HepG2 (cell line): ENCODE measurements at regions not wholly inside any gene's neighbourhood (a gene's known extent, or its start where the extent isn't known, plus 50 kb on each side); places are given as distances from the start of the nearest gene placed in this dataset.

Experiments
- ATAC-seq: fragments of 200-7000 bp; cut with Tn5 transposase; 3 replicates; pipeline ENCODE4 v1.9.1; 2020; ENCODE audit warnings: mild to moderate bottlenecking, moderate library complexity
- BruUV-seq: library from RNA; stranded (reverse); fragments of 400-500 nt; replicated peaks from 2 replicates; lab custom pipeline; 2021; lab: Mats Ljungman, UMichigan
- CTCF ChIA-PET: fragments of 300-600 bp; formaldehyde crosslinking; extraction: SDS; loops from one replicate; lab custom pipeline; 2021; ENCODE audit warnings: low total read pairs, inconsistent platforms, low intra/inter-chr PET ratio; lab: Yijun Ruan, JAX
- POLR2A ChIA-PET: fragments of 350-600 bp; sonication (Branson Sonifier 250); formaldehyde crosslinking; loops from one replicate; lab custom pipeline; 2020; ENCODE audit warnings: antibody characterized with exemption, inconsistent platforms; lab: Yijun Ruan, JAX
- DNase-seq: peaks from one replicate; pipeline ENCODE4 v3.0.0-alpha.2; 2015; ENCODE audit warnings: low spot score
- FAIRE-seq: peaks from 3 replicates; lab custom pipeline; 2011; peaks lifted over from hg19 to GRCh38; lab: Jason Lieb, UNC
- H2AFZ ChIP-seq: one replicate; pipeline ENCODE4 v1.6.1; 2011; ENCODE audit warnings: low read length, inconsistent platforms
- H3K27ac ChIP-seq: fragments of 300-600 bp; 3 replicates; pipeline ENCODE4 v1.8.0; 2011; ENCODE audit warnings: mixed run types, mild to moderate bottlenecking, mixed read lengths, low read length, inconsistent platforms; ENCODE audit not compliant: insufficient read depth; ENCODE audit errors: extremely low read length
- H3K27me3 ChIP-seq, 2 experiments: fragments of 200-600 bp in 1 of 2; 2 replicates in 1 of 2; 3 replicates in 1 of 2; pipeline versions ENCODE4 v1.6.0 to v1.8.0; 2011; ENCODE audit warnings: low read length in 2 of 2, mild to moderate bottlenecking in 2 of 2, moderate library complexity in 2 of 2, inconsistent platforms in 1 of 2; ENCODE audit not compliant: insufficient read depth in 2 of 2, control insufficient read depth in 1 of 2
- H3K36me3 ChIP-seq, 2 experiments: fragments of 200-600 bp in 1 of 2; replicated peaks in 1 of 2; 2 replicates in 1 of 2; 3 replicates in 1 of 2; pipeline versions ENCODE4 v1.5.1 to v1.8.0; 2011; ENCODE audit warnings: low read length in 2 of 2, inconsistent platforms in 1 of 2; ENCODE audit not compliant: insufficient read depth in 2 of 2, control insufficient read depth in 1 of 2
- H3K4me1 ChIP-seq: 2 replicates; pipeline ENCODE4 v1.5.1; 2012; ENCODE audit warnings: low read length, inconsistent platforms; ENCODE audit not compliant: insufficient read depth
- H3K4me2 ChIP-seq: 2 replicates; pipeline ENCODE4 v1.6.0; 2011; ENCODE audit warnings: low read depth, low read length, inconsistent platforms
- H3K4me3 ChIP-seq, 3 experiments: fragments of 200-600 bp in 1 of 3; sonication (generic), shearing (Covaris generic) in 1 of 3; replicated peaks in 1 of 3; 2 replicates each; pipeline ENCODE4 v1.5.1; 2011 to 2016; ENCODE audit warnings: low read length in 3 of 3, inconsistent platforms in 2 of 3, low read depth in 2 of 3, mild to moderate bottlenecking in 2 of 3, control low read depth in 1 of 3, mixed read lengths in 1 of 3; ENCODE audit not compliant: insufficient read depth in 1 of 3
- H3K79me2 ChIP-seq: one replicate; pipeline ENCODE4 v1.6.1; 2011; ENCODE audit warnings: low read length, inconsistent platforms; ENCODE audit not compliant: insufficient read depth
- H3K9ac ChIP-seq: 2 replicates; pipeline ENCODE4 v1.6.0; 2011; ENCODE audit warnings: mild to moderate bottlenecking, low read depth, low read length, inconsistent platforms; ENCODE audit not compliant: insufficient read depth
- H3K9me3 ChIP-seq: 2 replicates; pipeline ENCODE4 v1.5.1; 2012; ENCODE audit warnings: mild to moderate bottlenecking, low read length
- H4K20me1 ChIP-seq: 2 replicates; pipeline ENCODE4 v1.6.0; 2011; ENCODE audit warnings: inconsistent platforms, mild to moderate bottlenecking, low read length, moderate library complexity; ENCODE audit not compliant: insufficient read depth
- ASH2L ChIP-seq: fragments of 300-600, 200-600 bp; sonication (generic); IDR thresholded peaks from 2 replicates; pipeline ENCODE4 v1.7.0; 2017; ENCODE audit warnings: low read depth, mild to moderate bottlenecking, moderate library complexity, mixed read lengths, low read length; ENCODE audit not compliant: insufficient read length
- GPN1 ChIP-seq: sonication (generic); formaldehyde crosslinking; IDR thresholded peaks from 2 replicates; pipeline ENCODE4 v1.5.1; 2020; ENCODE audit warnings: missing genetic modification reagents, borderline replicate concordance
- IRF9 ChIP-seq: sonication (generic); formaldehyde crosslinking; IDR thresholded peaks from 2 replicates; pipeline ENCODE4 v1.8.0; 2022; ENCODE audit warnings: missing genetic modification reagents, mild to moderate bottlenecking, borderline replicate concordance
- NFKB2 ChIP-seq: sonication (generic); formaldehyde crosslinking; IDR thresholded peaks from 2 replicates; pipeline ENCODE4 v1.4.0; 2020; ENCODE audit warnings: missing genetic modification reagents, borderline replicate concordance
- REST ChIP-seq, 2 experiments: IDR thresholded peaks; 2 replicates each; pipeline ENCODE4 v1.6.1; 2011 to 2012; ENCODE audit warnings: low read length in 2 of 2, borderline replicate concordance in 1 of 2, low read depth in 1 of 2, mild to moderate bottlenecking in 1 of 2, moderate library complexity in 1 of 2
- SKIL ChIP-seq: sonication (generic); formaldehyde crosslinking; IDR thresholded peaks from 2 replicates; pipeline ENCODE4 v1.8.0; 2022; ENCODE audit warnings: missing genetic modification reagents, mild to moderate bottlenecking, moderate library complexity, borderline replicate concordance
- ZBTB4 ChIP-seq: sonication (generic); formaldehyde crosslinking; IDR thresholded peaks from 2 replicates; pipeline ENCODE4 v1.4.0; 2020; ENCODE audit warnings: missing genetic modification reagents, mild to moderate bottlenecking, borderline replicate concordance
- ZBTB7B ChIP-seq: sonication (generic); formaldehyde crosslinking; IDR thresholded peaks from 2 replicates; pipeline ENCODE4 v1.4.0; 2020; ENCODE audit warnings: missing genetic modification reagents
- ZNF235 ChIP-seq: sonication (generic); formaldehyde crosslinking; IDR thresholded peaks from 2 replicates; pipeline ENCODE4 v1.8.1; 2023; ENCODE audit warnings: mild to moderate bottlenecking, missing genetic modification reagents, borderline replicate concordance
- ZNF460 ChIP-seq: sonication (generic); formaldehyde crosslinking; IDR thresholded peaks from 2 replicates; pipeline ENCODE4 v1.5.1; 2020; ENCODE audit warnings: missing genetic modification reagents, mild to moderate bottlenecking, borderline replicate concordance
- ZNF550 ChIP-seq: sonication (generic); formaldehyde crosslinking; IDR thresholded peaks from 2 replicates; pipeline ENCODE4 v1.4.0; 2020; ENCODE audit warnings: mild to moderate bottlenecking, missing genetic modification reagents, borderline replicate concordance
- WGBS: methylation state at CpG from one replicate; pipeline ENCODE4 v1.1.6; 2017; ENCODE audit warnings: low lambda C conversion rate; 5-methylcytosine and 5-hydroxymethylcytosine counted together
- in situ Hi-C: cut with HindIII; loops from 2 replicates; pipeline ENCODE4 v1.10.0; 2017; ENCODE audit warnings: low pct_unique_long_range_greater_than_20kb; ENCODE audit not compliant: extremely low pct_ligation_motif_present
- intact Hi-C: fragments of 100-400 bp; cut with micrococcal nuclease; formaldehyde crosslinking; loops from one replicate; pipeline ENCODE4 v1.10.0; 2022; ENCODE audit not compliant: unreplicated experiment

- TF ChIP-seq ZBTB4 (CRISPR knock-in tag) = no peak
- no peak for TF ChIP-seq GPN1 (CRISPR knock-in tag)
- no peak for TF ChIP-seq REST (IDR thresholded peaks at IDR 0.05; ENCODE audit: borderline replicate concordance in 1 of 2, low read depth in 1 of 2, low read length in 2 of 2)
Observed at GRCh38 chr20:40196846-40197436, 492.1 kb downstream of the MAFB start (continued).

GRCh38 chr20:40195742-40196141 is 493.3 kb downstream of the MAFB start:
- FAIRE-seq = no peak
- CTCF ChIA-PET = no interaction called here

More at GRCh38 chr20:40195742-40196141, 493.3 kb downstream of the MAFB start:
- Histone ChIP-seq H3K79me2 (no peaks in the 10 kb centered on the region), H3K4me1 (no peaks in the 10 kb centered on the region), H3K27me3 (no peaks in the 10 kb centered on the region), H3K36me3 (no peaks in the 10 kb centered on the region), H2AFZ (no peak overlapping the region), H3K9ac (no peak overlapping the region), H3K4me2 (no peak overlapping the region), H3K9me3 (no peaks in the 10 kb centered on the region), H3K27ac (no peak overlapping the region), H3K4me3 (no peak overlapping the region), H4K20me1 (no peaks in the 10 kb centered on the region)
- POLR2A ChIA-PET = no interaction called here
- no peak for ATAC-seq
- BruUV-seq = no TSS peak
- intact Hi-C loops = no loop called here
- WGBS = 31% methylated on average over 6 of the region's 6 CpGs
- DNase-seq = no peak
- in situ Hi-C loops = no loop called here
- TF ChIP-seq ZNF235 (no peak), ZNF550 (CRISPR knock-in tag) (no peak), ZBTB7B (CRISPR knock-in tag) (no peak), ZNF460 (CRISPR knock-in tag) (no peak), ASH2L (no peak), NFKB2 (CRISPR knock-in tag) (no peak), IRF9 (CRISPR knock-in tag) (no peak), SKIL (CRISPR knock-in tag) (no peak)
